Upper lobe of left lung (tissue), 6 donors: ENCODE measurements at regions not wholly inside any gene's neighbourhood (a gene's known extent, or its start where the extent isn't known, plus 50 kb on each side); places are given as distances from the start of the nearest gene placed in this dataset.

Experiments
- ATAC-seq, 2 donors: fragments of 200-7000 bp; cut with Tn5 transposase; one replicate each; pipeline ENCODE4 v1.9.1; 2022; ENCODE audit warnings: mild to moderate bottlenecking in 2 of 2, moderate library complexity in 2 of 2; ENCODE audit not compliant: low FRiP score in 2 of 2
- DNase-seq, 2 donors: peaks; one replicate each; pipeline ENCODE4 v3.0.0-alpha.2; 2019 to 2020
- H3K27ac ChIP-seq, 4 donors: fragments of 200-600 bp; sonication (generic); one replicate each; pipeline ENCODE4 v1.5.1; 2016 to 2019
- H3K27me3 ChIP-seq, 4 donors: fragments of 200-600 bp; sonication (generic); one replicate each; pipeline ENCODE4 v1.5.1; 2017 to 2019
- H3K36me3 ChIP-seq, 4 donors: fragments of 200-600 bp; sonication (generic); one replicate each; pipeline ENCODE4 v1.5.1; 2016 to 2019
- H3K4me1 ChIP-seq, 4 donors: fragments of 200-600 bp; sonication (generic); one replicate each; pipeline ENCODE4 v1.5.1; 2018 to 2019
- H3K4me3 ChIP-seq, 4 donors: fragments of 200-600 bp; sonication (generic); one replicate each; pipeline ENCODE4 v1.5.1; 2017 to 2019; ENCODE audit warnings: mild to moderate bottlenecking in 2 of 4, moderate library complexity in 1 of 4
- H3K9me3 ChIP-seq, 4 donors: fragments of 200-600 bp; sonication (generic); one replicate each; pipeline ENCODE4 v1.5.1; 2018 to 2019
- EP300 ChIP-seq, 4 donors: sonication (generic); formaldehyde crosslinking; IDR thresholded peaks; one replicate each; pipeline ENCODE4 v1.5.1; 2017; ENCODE audit warnings: antibody characterized with exemption in 4 of 4, control low read depth in 2 of 4
- POLR2A ChIP-seq, 4 donors: fragments of 450-650 bp; IDR thresholded peaks; one replicate each; pipeline ENCODE4 v1.5.1; 2016 to 2017; ENCODE audit warnings: antibody characterized with exemption in 4 of 4, mild to moderate bottlenecking in 2 of 4
- POLR2AphosphoS5 ChIP-seq, 2 donors: sonication (generic); formaldehyde crosslinking; IDR thresholded peaks; one replicate each; pipeline ENCODE4 v1.5.1; 2017; ENCODE audit warnings: antibody characterized with exemption in 2 of 2
- WGBS, 2 donors: methylation state at CpG; one replicate each; pipeline ENCODE4 v1.1.5; 2017 to 2018; 5-methylcytosine and 5-hydroxymethylcytosine counted together
- TF ChIP-seq, protein P1 (sequence below), 6 experiments: fragments of 450-650 bp in 4 of 6; fragments of 200-600 bp in 2 of 6; sonication (generic) in 2 of 6; IDR thresholded peaks; one replicate each; pipeline ENCODE4 v1.5.1; 2016 to 2019; ENCODE audit warnings: antibody characterized with exemption in 6 of 6
- donor health status: DM: no; HTN: no; CAD: no; lungs with moderate emphysema.
- donor health status: DM: no; HTN: yes; CAD: no; lungs with severe emphysema.

DNA sequence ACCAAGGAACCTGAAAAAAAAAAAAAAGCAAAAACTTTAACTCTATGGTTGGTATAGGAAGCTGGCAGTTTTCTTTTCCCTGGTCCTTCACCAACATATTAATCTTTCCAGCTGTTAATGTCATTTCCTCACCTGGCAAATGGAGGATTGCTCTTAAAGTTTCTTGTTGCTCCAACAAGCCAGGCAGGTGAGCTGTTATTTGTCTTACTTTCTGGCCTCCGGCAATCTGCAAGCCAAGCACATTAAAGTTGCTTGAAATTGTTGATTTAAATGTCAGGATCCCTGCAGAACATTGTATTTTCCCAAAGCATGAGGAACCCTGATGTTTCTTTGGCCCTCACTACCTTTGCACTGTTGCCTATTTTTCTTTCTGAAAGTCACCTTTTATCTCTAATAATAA is 664.9 kb downstream of the METTL4 start:
- Histone ChIP-seq H3K27ac (no peak overlapping the region), H3K4me1 (no peaks in the 10 kb centered on the region), H3K27me3 (no peaks in the 10 kb centered on the region), H3K36me3 (no peaks in the 10 kb centered on the region), H3K4me3 (no peak overlapping the region), H3K9me3 (peaks cover 0 to 12% (median 6%) of the 10 kb centered on the region in 4 donors)
- TF ChIP-seq EP300 (IDR thresholded peaks at IDR 0.05), result no peak
- TF ChIP-seq, protein P1, sequence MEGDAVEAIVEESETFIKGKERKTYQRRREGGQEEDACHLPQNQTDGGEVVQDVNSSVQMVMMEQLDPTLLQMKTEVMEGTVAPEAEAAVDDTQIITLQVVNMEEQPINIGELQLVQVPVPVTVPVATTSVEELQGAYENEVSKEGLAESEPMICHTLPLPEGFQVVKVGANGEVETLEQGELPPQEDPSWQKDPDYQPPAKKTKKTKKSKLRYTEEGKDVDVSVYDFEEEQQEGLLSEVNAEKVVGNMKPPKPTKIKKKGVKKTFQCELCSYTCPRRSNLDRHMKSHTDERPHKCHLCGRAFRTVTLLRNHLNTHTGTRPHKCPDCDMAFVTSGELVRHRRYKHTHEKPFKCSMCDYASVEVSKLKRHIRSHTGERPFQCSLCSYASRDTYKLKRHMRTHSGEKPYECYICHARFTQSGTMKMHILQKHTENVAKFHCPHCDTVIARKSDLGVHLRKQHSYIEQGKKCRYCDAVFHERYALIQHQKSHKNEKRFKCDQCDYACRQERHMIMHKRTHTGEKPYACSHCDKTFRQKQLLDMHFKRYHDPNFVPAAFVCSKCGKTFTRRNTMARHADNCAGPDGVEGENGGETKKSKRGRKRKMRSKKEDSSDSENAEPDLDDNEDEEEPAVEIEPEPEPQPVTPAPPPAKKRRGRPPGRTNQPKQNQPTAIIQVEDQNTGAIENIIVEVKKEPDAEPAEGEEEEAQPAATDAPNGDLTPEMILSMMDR (IDR thresholded peaks at IDR 0.05), result no peak
- no peak for TF ChIP-seq POLR2AphosphoS5 (IDR thresholded peaks at IDR 0.05)
- no peak for TF ChIP-seq POLR2A (IDR thresholded peaks at IDR 0.05)
- whole genome bisulfite sequencing, 2 donors, result 67 to 91% methylated on average over 1 of the region's 1 CpG
- DNase-seq, result no peak
- no peak for ATAC-seq

DNA sequence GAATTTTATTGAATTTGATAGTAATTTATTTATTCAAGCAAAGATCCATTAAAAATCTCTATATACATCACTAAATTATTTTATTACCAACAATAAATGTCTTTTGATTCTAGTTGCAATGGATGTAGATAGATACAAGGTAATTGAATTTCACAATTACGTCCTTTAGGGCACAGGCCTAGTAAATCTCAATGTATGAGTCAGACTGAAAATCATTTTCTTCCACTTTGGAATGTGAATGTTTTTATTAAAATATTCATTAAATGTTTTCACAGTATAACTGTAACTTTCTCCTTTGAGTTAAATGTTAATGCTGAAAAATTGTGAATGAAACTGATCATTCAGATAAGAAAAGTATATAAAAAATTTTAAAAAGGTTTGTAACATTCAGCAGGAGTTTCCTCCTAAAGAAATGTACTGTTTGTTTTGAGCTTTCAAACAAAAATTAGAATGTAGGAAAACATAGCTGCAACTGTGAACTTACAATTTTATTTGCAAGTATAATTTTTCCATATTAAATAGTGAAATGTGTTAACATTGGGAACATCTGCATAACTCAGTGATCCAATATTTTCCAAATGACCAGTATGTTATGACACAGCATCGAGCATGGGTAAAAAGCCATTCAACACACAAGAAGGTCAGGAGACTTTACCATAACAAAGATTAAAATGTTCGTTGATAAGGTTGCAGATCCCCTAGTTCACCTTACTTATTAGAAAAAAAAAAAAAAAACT is 663.7 kb downstream of the METTL4 start:
- H3K9me3 ChIP-seq, result peaks cover 0 to 13% (median 6%) of the 10 kb centered on the region in 4 donors
- H3K36me3 ChIP-seq, result no peaks in the 10 kb centered on the region
- no peak for ATAC-seq
- WGBS, 2 donors, result 75 to 78% methylated on average over 3 of the region's 3 CpGs
- H3K4me3 ChIP-seq, result no peak overlapping the region
- H3K27me3 ChIP-seq, result no peaks in the 10 kb centered on the region
- H3K4me1 ChIP-seq, result no peaks in the 10 kb centered on the region
- TF ChIP-seq EP300 (IDR thresholded peaks at IDR 0.05), result no peak
- no peak for TF ChIP-seq POLR2A (IDR thresholded peaks at IDR 0.05)
- no peak for TF ChIP-seq POLR2AphosphoS5 (IDR thresholded peaks at IDR 0.05)
- TF ChIP-seq, protein P1 (IDR thresholded peaks at IDR 0.05), result no peak
- no peak overlapping the region for H3K27ac ChIP-seq
- no peak for DNase-seq

DNA sequence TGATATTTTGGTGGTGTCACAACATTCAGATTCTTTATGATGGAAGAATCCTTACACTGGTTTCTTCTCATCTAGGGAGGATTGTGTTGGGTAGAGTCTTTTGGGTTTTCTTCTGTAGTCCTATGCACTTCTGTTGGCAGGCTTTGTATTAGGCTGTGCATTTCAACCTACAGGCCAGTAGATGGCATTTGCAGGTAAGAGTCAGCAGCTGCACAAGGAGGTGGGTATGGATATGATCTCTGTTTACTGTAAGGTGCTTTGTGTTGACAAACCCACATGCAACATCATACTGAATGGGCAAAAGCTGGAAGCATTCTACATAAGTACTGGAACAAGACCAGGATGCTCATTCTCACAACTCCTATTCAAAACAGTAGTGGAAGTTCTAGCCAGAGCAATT is 656.8 kb downstream of the METTL4 start:
- no peaks in the 10 kb centered on the region for H3K36me3 ChIP-seq
- ATAC-seq, result no peak
- DNase-seq, result no peak
- peaks cover 0 to 31% (median 10%) of the 10 kb centered on the region in 4 donors for H3K9me3 ChIP-seq
- TF ChIP-seq POLR2A (IDR thresholded peaks at IDR 0.05) (no peak), EP300 (IDR thresholded peaks at IDR 0.05) (no peak), POLR2AphosphoS5 (IDR thresholded peaks at IDR 0.05) (no peak)
- TF ChIP-seq, protein P1 (IDR thresholded peaks at IDR 0.05), result no peak
- no peak overlapping the region for H3K27ac ChIP-seq
- H3K4me1 ChIP-seq, result no peaks in the 10 kb centered on the region
- H3K4me3 ChIP-seq, result no peak overlapping the region
- H3K27me3 ChIP-seq, result no peaks in the 10 kb centered on the region

- DNase-seq (no peak), ATAC-seq (no peak)
- Histone ChIP-seq H3K27me3 (no peaks in the 10 kb centered on the region), H3K4me1 (no peaks in the 10 kb centered on the region), H3K9me3 (peaks cover 0 to 19% (median 4%) of the 10 kb centered on the region in 4 donors), H3K4me3 (no peak overlapping the region), H3K27ac (no peak overlapping the region), H3K36me3 (no peaks in the 10 kb centered on the region)
- WGBS, 2 donors, result 87 to 97% methylated on average over 2 of the region's 2 CpGs
- no peak for TF ChIP-seq EP300 (IDR thresholded peaks at IDR 0.05)
- no peak for TF ChIP-seq POLR2AphosphoS5 (IDR thresholded peaks at IDR 0.05)
- TF ChIP-seq, protein P1 (IDR thresholded peaks at IDR 0.05), result no peak
- no peak for TF ChIP-seq POLR2A (IDR thresholded peaks at IDR 0.05)
These were observed 654.3 kb downstream of the METTL4 start for GRCh38 chr18:1916869-1917523.
